PC-3 (cell line): ENCODE measurements at regions not wholly inside any gene's neighbourhood (a gene's known extent, or its start where the extent isn't known, plus 50 kb on each side); places are given as distances from the start of the nearest gene placed in this dataset.

Experiments used
- ATAC-seq: fragments of 200-7000 bp; cut with Tn5 transposase; 2 replicates; pipeline ENCODE4 v1.9.1; 2020; ENCODE audit warnings: mild to moderate bottlenecking, moderate library complexity
- BruUV-seq: library from RNA; stranded (reverse); fragments of 400-500 nt; replicated peaks from 2 replicates; lab custom pipeline; 2021; lab: Mats Ljungman, UMichigan
- CTCF ChIA-PET: fragments of 300-600 bp; sonication (Branson Sonifier 250); formaldehyde crosslinking; loops from one replicate; lab custom pipeline; 2022; ENCODE audit warnings: antibody characterized with exemption; lab: Charles Lee
- POLR2A ChIA-PET: fragments of 300-600 bp; sonication (Branson Sonifier 250); formaldehyde crosslinking; loops from one replicate; lab custom pipeline; 2022; ENCODE audit warnings: antibody characterized with exemption; ENCODE audit not compliant: unreplicated experiment; lab: Charles Lee
- DNase-seq: peaks from one replicate; pipeline ENCODE4 v3.0.0-alpha.2; 2015
- H2AFZ ChIP-seq: fragments of 300-600 bp; sonication (generic); 2 replicates; pipeline ENCODE4 v1.6.0; 2016; ENCODE audit warnings: antibody characterized with exemption, low read length
- H3F3A ChIP-seq: fragments of 300-600 bp; sonication (generic); one replicate; pipeline ENCODE4 v1.6.0; 2017; ENCODE audit warnings: antibody characterized with exemption, low read length, control low read depth, mild to moderate bottlenecking; ENCODE audit not compliant: unreplicated experiment
- H3K27ac ChIP-seq: fragments of 300-600 bp; sonication (generic); 2 replicates; pipeline ENCODE4 v1.5.1; 2016; ENCODE audit warnings: mild to moderate bottlenecking, low read length
- H3K27me3 ChIP-seq: fragments of 300-600 bp; sonication (generic); 2 replicates; pipeline ENCODE4 v1.6.1; 2016; ENCODE audit warnings: low read length, mixed read lengths
- H3K36me3 ChIP-seq: fragments of 300-600 bp; sonication (generic); 2 replicates; pipeline ENCODE4 v1.6.1; 2016; ENCODE audit warnings: low read depth, mixed run types, low read length, mixed read lengths
- H3K4me1 ChIP-seq: fragments of 300-600 bp; sonication (generic); 2 replicates; pipeline ENCODE4 v1.5.1; 2016; ENCODE audit warnings: low read length; ENCODE audit not compliant: insufficient read depth
- H3K4me2 ChIP-seq: fragments of 300-600 bp; sonication (generic); 2 replicates; pipeline ENCODE4 v1.6.0; 2016; ENCODE audit warnings: low read length
- H3K4me3 ChIP-seq: fragments of 300-600 bp; sonication (generic); 2 replicates; pipeline ENCODE4 v1.5.1; 2016; ENCODE audit warnings: mild to moderate bottlenecking, low read length, mixed read lengths
- H3K79me2 ChIP-seq: fragments of 300-600 bp; sonication (generic); 2 replicates; pipeline ENCODE4 v1.6.1; 2017; ENCODE audit warnings: low read length, mixed read lengths
- H3K9ac ChIP-seq: fragments of 300-600 bp; sonication (generic); 2 replicates; pipeline ENCODE4 v1.6.0; 2016; ENCODE audit warnings: mild to moderate bottlenecking, low read length
- H3K9me2 ChIP-seq: fragments of 300-600 bp; sonication (generic); replicated peaks from 2 replicates; pipeline ENCODE4 v1.6.1; 2016; ENCODE audit warnings: mixed run types, low read length, mixed read lengths
- H3K9me3 ChIP-seq: fragments of 300-600 bp; sonication (generic); 2 replicates; pipeline ENCODE4 v1.6.1; 2016; ENCODE audit warnings: low read length, mixed read lengths
- H4K20me1 ChIP-seq: fragments of 300-600 bp; sonication (generic); 2 replicates; pipeline ENCODE4 v1.6.1; 2016; ENCODE audit warnings: low read length, mixed read lengths
- CTCF ChIP-seq: fragments of 300-600 bp; sonication (generic); conservative IDR thresholded peaks from 2 replicates; pipeline ENCODE4 v1.5.1; 2017; ENCODE audit warnings: antibody characterized with exemption, low read depth, mild to moderate bottlenecking, low read length
- EZH2 ChIP-seq: fragments of 300-600 bp; sonication (generic); IDR thresholded peaks from one replicate; pipeline ENCODE4 v1.6.1; 2017; ENCODE audit warnings: antibody characterized with exemption, mild to moderate bottlenecking, low read length; ENCODE audit not compliant: unreplicated experiment
- EZH2phosphoT487 ChIP-seq: fragments of 300-600 bp; sonication (generic); IDR thresholded peaks from 2 replicates; pipeline ENCODE4 v1.6.1; 2018; ENCODE audit warnings: mild to moderate bottlenecking, antibody characterized with exemption, low read length, borderline replicate concordance
- intact Hi-C: fragments of 100-400 bp; cut with micrococcal nuclease; formaldehyde crosslinking; loops from 2 replicates; pipeline ENCODE4 v1.9.0; 2023

GRCh38 chr5:110007101-110007500 is 317.4 kb downstream of the MAN2A1 start:
- H3K36me3 ChIP-seq: no peaks in the 10 kb centered on the region

GRCh38 chr5:110008131-110008530 is 318.4 kb downstream of the MAN2A1 start:
- ATAC-seq (peak; percentile 27; the same call in 1 of the 2 replicates), DNase-seq (no peak)
- TF ChIP-seq EZH2 (no peak), CTCF (no peak), EZH2phosphoT487 (no peak)

More at GRCh38 chr5:110007101-110007500, 317.4 kb downstream of the MAN2A1 start:
- ChIA-PET POLR2A (no interaction called here), CTCF (no interaction called here)
- TF ChIP-seq EZH2 (no peak), CTCF (no peak), EZH2phosphoT487 (no peak)
- no peaks in the 10 kb centered on the region for H4K20me1 ChIP-seq
- H3K27me3 ChIP-seq: no peaks in the 10 kb centered on the region
- H3K9me2 ChIP-seq: no peaks in the 10 kb centered on the region
- no TSS peak for BruUV-seq
- no peaks in the 10 kb centered on the region for H3F3A ChIP-seq
- no peaks in the 10 kb centered on the region for H3K9me3 ChIP-seq
- H2AFZ ChIP-seq: no peak overlapping the region
- H3K4me2 ChIP-seq: no peak overlapping the region
- H3K4me3 ChIP-seq: no peak overlapping the region
- no peak for ATAC-seq
- no peak overlapping the region for H3K27ac ChIP-seq
- no peaks in the 10 kb centered on the region for H3K4me1 ChIP-seq
- no peak overlapping the region for H3K9ac ChIP-seq
- no peak for DNase-seq
- no peaks in the 10 kb centered on the region for H3K79me2 ChIP-seq
- intact Hi-C loops: loop anchor here (10.0 kb wide), 1 partner anchor 1102 kb away; no protein-coding TSS in a partner anchor

GRCh38 chr5:110012145-110012544 is 322.4 kb downstream of the MAN2A1 start:
- Histone ChIP-seq H3K9me3 (no peaks in the 10 kb centered on the region), H3K27ac (no peak overlapping the region), H3K4me3 (no peak overlapping the region), H3F3A (no peaks in the 10 kb centered on the region), H3K36me3 (no peaks in the 10 kb centered on the region), H3K79me2 (no peaks in the 10 kb centered on the region), H3K9ac (no peak overlapping the region), H4K20me1 (no peaks in the 10 kb centered on the region), H3K4me2 (no peak overlapping the region), H2AFZ (no peak overlapping the region), H3K4me1 (no peaks in the 10 kb centered on the region), H3K9me2 (no peaks in the 10 kb centered on the region), H3K27me3 (no peaks in the 10 kb centered on the region)
- no peak for TF ChIP-seq CTCF
- no peak for TF ChIP-seq EZH2phosphoT487
- no peak for TF ChIP-seq EZH2
- CTCF ChIA-PET: no interaction called here
- no TSS peak for BruUV-seq
- ATAC-seq: no peak
- intact Hi-C loops: no loop called here
- no peak for DNase-seq
- POLR2A ChIA-PET: no interaction called here

More at GRCh38 chr5:110008131-110008530, 318.4 kb downstream of the MAN2A1 start:
- POLR2A ChIA-PET: no interaction called here
- intact Hi-C loops: loop anchor here (10.0 kb wide), 1 partner anchor 1103 kb away; no protein-coding TSS in a partner anchor
- Histone ChIP-seq H3F3A (no peaks in the 10 kb centered on the region), H4K20me1 (no peaks in the 10 kb centered on the region), H3K27ac (no peak overlapping the region), H2AFZ (no peak overlapping the region), H3K9ac (no peak overlapping the region), H3K79me2 (no peaks in the 10 kb centered on the region), H3K4me3 (no peak overlapping the region), H3K9me2 (no peaks in the 10 kb centered on the region), H3K27me3 (no peaks in the 10 kb centered on the region), H3K36me3 (no peaks in the 10 kb centered on the region), H3K4me1 (no peaks in the 10 kb centered on the region), H3K4me2 (no peak overlapping the region), H3K9me3 (no peaks in the 10 kb centered on the region)
- no TSS peak for BruUV-seq
- CTCF ChIA-PET: no interaction called here
